T-helper 1 cell treated with Interleukin-12 subunit alpha and Interleukin-12 subunit beta and Interleukin-4 antibody, amounts not matched to agents 30 μg/mL and 1 μg/mL, for 36 hours (primary cell): ENCODE measurements at regions not wholly inside any gene's neighbourhood (a gene's known extent, or its start where the extent isn't known, plus 50 kb on each side); places are given as distances from the start of the nearest gene placed in this dataset.

Experiments used
- H3K27ac Mint-ChIP-seq: one replicate; pipeline ENCODE4 v1.8.0; 2021; ENCODE audit warnings: mild to moderate bottlenecking, mixed read lengths
- H3K27me3 Mint-ChIP-seq: one replicate; pipeline ENCODE4 v1.8.0; 2021; ENCODE audit warnings: low read depth, mixed read lengths
- H3K36me3 Mint-ChIP-seq: one replicate; pipeline ENCODE4 v1.8.0; 2021; ENCODE audit warnings: low read depth, mixed read lengths
- H3K4me1 Mint-ChIP-seq: one replicate; pipeline ENCODE4 v1.8.0; 2021; ENCODE audit warnings: low read depth, mixed read lengths
- H3K4me3 Mint-ChIP-seq: one replicate; pipeline ENCODE4 v1.8.0; 2021; ENCODE audit warnings: mild to moderate bottlenecking, moderate library complexity, mixed read lengths
- H3K9me3 Mint-ChIP-seq: one replicate; pipeline ENCODE4 v1.8.0; 2021; ENCODE audit warnings: mixed read lengths

DNA sequence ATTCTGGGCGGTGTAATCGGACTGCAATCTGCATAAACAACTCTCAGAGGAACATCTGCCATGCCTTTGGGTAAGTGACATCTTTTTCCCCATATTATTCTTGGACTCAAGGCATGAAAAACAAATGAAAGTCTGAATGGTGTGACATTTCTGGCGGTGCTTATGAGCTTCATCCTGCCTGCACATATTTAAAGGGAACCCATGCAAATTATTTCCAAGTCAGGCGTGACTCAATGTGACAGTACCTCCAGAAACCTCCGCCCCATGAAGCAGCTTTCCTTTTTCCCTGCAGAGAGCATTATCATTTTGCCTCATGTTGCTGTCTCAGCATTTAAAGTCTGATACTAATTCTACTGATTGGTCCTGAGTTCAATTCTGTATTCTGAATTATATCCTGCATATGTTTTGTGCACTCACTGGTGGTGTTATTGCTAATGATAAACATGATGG, 585.4 kb downstream of the SNAPC1 start:
- Mint-ChIP-seq H3K36me3 (no peaks in the 10 kb centered on the region), H3K9me3 (peaks cover 11% of the 10 kb centered on the region), H3K4me1 (no peaks in the 10 kb centered on the region), H3K27ac (no peak overlapping the region), H3K4me3 (no peak overlapping the region), H3K27me3 (no peaks in the 10 kb centered on the region)

DNA sequence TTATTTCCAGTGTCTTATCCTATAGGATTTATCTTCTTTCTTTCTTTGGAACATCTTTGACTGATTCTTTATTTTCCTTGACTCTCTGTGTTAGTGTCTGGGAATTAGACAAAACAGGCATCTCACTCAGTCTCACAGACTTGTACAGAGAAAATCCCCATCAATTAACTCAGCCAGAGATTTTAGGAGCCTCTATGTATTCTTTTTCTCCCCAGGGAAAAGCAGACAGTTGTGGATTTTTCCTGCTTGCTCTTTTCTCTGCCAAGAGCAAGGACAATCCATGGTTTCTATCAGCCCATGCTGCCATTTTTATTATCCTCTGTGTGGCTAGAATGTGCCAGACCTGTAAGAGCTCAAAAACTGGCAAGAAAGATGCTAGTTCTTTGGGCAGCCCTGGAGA, 595.1 kb downstream of the SNAPC1 start:
- Mint-ChIP-seq H3K4me3 (no peak overlapping the region), H3K27me3 (no peaks in the 10 kb centered on the region), H3K27ac (no peak overlapping the region), H3K36me3 (no peaks in the 10 kb centered on the region), H3K4me1 (no peaks in the 10 kb centered on the region), H3K9me3 (peaks cover 38% of the 10 kb centered on the region)

DNA sequence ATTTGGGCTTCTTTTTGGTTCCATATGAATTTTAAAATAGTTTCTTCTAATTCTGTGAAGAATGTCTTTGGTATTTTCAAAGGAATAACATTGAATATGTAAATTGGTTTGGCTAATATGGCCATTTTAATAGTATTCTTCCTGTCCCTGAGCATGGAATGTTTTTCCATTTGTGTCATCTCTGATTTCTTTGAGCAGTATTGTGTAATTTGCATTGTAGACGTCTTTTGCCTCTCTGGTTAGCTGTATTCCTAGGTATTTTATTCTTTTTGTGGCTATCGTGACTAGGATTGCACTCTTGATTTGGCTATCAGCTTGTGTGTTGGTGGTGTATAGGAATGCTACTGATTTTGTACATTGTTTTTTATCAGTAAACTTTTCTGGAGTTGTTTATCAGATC, 601.9 kb downstream of the SNAPC1 start:
- Mint-ChIP-seq H3K27ac (no peak overlapping the region), H3K27me3 (no peaks in the 10 kb centered on the region), H3K4me1 (no peaks in the 10 kb centered on the region), H3K4me3 (no peak overlapping the region), H3K9me3 (peaks cover 7% of the 10 kb centered on the region), H3K36me3 (no peaks in the 10 kb centered on the region)

DNA sequence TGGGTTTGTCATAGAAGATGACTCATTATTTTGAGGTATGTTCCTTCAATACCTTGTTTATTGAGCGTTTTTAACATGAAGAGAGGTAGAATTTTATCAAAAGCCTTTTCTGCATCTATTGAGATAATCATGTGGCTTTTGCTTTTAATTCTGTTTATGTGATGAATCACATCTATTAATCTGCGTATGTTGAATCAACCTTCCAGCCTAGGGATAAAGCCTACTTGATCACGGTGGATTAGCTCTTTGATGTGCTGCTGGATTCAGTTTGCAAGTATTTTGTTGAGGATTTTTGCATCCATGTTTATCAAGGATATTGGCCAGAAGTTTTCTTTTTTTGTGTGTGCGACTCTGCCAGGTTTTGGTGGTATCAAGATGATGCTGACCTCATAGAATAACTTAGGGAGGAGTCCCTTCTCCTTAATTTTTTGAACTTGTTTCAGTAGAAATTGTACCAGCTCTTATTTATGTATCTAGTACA, 602.6 kb downstream of the SNAPC1 start:
- Mint-ChIP-seq H3K4me3 (no peak overlapping the region), H3K4me1 (no peaks in the 10 kb centered on the region), H3K27me3 (no peaks in the 10 kb centered on the region), H3K9me3 (peaks cover 7% of the 10 kb centered on the region), H3K36me3 (no peaks in the 10 kb centered on the region), H3K27ac (no peak overlapping the region)

DNA sequence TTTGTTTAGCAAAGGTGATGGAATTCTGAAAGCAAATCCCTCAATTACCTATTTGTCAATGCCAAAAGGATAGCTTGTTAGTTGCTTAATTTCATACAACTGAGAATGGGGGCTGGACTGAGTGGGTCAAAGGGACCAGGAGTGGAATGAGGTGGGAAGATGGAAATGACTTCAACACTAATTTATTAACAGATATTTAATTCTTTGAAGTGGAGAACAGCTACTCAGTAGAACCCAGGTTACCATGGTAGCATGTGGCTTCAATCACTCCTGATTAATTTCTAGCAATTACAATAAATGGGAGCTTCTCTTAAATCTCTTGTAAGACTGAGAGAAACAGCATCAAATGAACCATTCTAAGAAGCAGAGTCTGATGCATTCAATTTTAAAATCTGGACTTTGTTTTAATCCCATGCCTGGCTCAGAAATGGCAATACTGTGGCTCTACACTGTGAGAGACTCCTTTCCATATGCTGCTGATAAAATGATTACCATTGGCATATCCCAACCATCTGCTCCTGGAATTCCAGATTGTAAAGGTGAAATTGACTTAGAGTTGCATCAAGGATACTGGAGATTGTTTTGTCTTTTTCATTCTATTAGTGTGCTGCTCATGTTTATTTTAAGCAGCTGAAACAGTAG, 607.8 kb downstream of the SNAPC1 start:
- no peaks in the 10 kb centered on the region for H3K27me3 Mint-ChIP-seq
- H3K4me3 Mint-ChIP-seq: no peak overlapping the region
- no peaks in the 10 kb centered on the region for H3K36me3 Mint-ChIP-seq
- no peak overlapping the region for H3K27ac Mint-ChIP-seq
- H3K4me1 Mint-ChIP-seq: no peaks in the 10 kb centered on the region
- peaks cover 3% of the 10 kb centered on the region for H3K9me3 Mint-ChIP-seq

DNA sequence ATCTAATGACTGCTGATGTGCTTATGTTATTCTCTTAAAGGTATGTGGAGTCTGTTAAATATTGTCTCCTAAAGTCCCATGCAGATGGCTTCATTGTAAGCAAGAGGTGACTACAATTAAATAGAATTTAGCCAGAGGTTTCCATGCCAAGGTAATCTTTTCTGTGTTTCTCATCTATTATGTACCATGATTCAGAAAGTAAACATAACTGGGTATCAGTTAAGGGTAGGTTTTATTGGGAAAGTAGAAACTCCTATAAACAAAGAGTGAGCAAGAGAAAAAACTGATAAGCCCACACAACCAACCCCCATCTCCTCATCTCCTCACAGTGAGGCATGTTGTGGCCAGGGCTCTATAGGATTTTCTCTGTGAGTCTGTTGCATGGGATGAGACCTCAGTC, 611.7 kb downstream of the SNAPC1 start:
- Mint-ChIP-seq H3K27ac (no peak overlapping the region), H3K4me1 (no peaks in the 10 kb centered on the region), H3K4me3 (no peak overlapping the region), H3K27me3 (no peaks in the 10 kb centered on the region), H3K9me3 (no peaks in the 10 kb centered on the region), H3K36me3 (no peaks in the 10 kb centered on the region)

DNA sequence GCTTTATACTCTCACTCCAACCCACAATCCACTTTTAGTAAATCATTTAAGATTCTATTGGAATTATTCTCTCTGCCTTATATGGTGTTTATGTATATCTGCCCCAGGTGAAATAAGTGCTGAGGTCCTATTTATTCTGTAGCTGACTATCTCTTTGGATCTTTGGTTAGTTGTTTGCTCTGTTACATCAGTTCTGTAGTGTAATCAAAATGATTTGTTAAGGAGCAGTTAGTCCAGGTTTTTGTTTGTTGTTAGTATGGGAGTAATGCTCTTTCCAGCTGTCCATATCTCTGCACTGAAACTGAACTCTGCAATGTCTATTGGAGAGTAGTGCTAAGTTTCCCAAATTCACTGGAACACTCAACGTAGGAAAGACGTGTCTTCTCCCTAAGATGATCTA, 615.8 kb downstream of the SNAPC1 start:
- Mint-ChIP-seq H3K27ac (no peak overlapping the region), H3K27me3 (no peaks in the 10 kb centered on the region), H3K4me1 (no peaks in the 10 kb centered on the region), H3K36me3 (no peaks in the 10 kb centered on the region), H3K4me3 (no peak overlapping the region), H3K9me3 (no peaks in the 10 kb centered on the region)

DNA sequence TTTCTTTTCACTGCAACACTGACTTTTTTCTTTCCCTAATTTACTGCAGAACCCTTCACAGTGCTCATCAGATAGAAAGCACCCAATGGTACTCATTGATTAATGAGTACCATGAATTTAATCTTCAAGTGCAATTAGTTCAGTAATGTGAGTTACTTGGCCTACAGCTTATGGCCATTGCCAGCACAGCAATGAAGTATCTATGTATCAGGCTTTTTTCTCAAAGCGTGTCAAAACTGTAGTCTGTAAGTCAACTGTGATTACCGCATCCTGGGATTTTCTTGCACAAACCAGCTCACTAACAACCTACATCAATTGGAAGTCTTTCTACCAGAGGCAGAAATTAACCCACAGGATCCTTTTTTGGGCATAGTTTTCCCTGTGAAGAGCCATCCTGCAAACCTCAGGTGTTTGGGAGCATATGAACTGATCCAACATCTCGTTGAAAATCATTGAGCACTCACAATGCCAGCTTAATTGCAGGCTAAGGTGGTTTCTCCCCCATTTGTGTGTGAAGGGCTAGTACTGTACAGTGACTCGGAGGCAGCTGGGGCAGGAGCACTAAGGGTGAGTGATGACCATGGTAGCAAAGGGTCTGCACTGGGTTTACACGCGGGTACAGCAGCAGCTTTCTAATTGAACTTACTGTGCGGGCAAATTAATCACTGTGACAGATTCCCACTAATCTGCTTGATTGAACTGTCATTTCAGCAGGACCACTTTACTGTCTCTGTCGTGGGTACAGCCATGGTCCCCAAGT, 619.3 kb downstream of the SNAPC1 start:
- no peak overlapping the region for H3K27ac Mint-ChIP-seq
- no peaks in the 10 kb centered on the region for H3K4me1 Mint-ChIP-seq
- no peaks in the 10 kb centered on the region for H3K27me3 Mint-ChIP-seq
- no peaks in the 10 kb centered on the region for H3K36me3 Mint-ChIP-seq
- H3K9me3 Mint-ChIP-seq: peaks cover 3% of the 10 kb centered on the region
- no peak overlapping the region for H3K4me3 Mint-ChIP-seq

DNA sequence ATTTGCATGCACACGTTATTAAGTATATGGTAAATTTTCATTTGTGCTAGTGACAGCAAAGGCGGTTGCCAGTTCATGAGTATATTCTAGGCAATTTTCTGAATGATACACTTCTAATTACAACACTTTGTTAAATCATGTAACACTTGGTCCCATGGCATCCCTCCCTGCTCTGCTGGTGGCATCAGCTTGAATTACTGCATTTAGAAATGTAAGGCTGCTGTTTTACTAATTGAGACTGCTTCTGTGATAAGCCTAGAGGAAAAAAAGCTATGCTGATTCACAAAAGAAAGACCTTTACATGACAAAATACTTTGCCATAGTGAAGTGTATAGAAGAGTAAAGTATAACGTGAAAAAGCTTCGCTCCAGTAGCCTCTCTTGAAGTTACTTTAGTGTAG, 636.1 kb downstream of the KCNH5 start:
- Mint-ChIP-seq H3K4me1 (no peaks in the 10 kb centered on the region), H3K4me3 (no peak overlapping the region), H3K27me3 (no peaks in the 10 kb centered on the region), H3K9me3 (peaks cover 3% of the 10 kb centered on the region), H3K36me3 (no peaks in the 10 kb centered on the region), H3K27ac (no peak overlapping the region)

DNA sequence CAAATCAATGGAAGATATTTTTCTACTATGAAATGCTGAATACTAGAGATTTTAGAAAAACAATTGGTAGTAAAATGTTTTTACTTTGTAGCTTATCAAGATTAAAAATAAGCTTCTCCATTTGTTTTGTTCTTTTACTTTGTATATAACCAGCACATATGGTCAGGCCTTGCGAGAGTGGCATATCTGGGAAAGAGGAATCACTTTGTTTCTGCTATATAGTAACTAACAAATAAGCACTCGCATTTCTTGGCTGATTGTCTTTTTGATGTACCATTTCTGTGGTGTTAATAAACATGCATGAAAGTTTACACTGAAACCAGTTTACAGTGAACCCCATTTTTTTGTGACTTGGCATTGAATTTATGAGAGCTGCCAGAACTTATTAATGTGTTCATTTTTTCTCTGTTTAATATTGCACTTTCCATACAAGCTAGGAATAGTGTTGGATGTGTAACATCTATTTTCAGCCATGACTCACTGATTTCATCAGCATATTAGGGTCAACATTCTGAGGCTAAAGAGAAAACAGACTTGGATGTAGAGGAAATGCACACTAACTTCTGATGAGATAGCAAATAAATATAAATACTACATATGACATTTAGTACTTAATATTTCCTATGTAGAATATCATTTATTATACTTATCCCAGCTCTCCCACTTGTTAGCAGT, 635.5 kb downstream of the KCNH5 start:
- Mint-ChIP-seq H3K4me3 (no peak overlapping the region), H3K27me3 (no peaks in the 10 kb centered on the region), H3K4me1 (no peaks in the 10 kb centered on the region), H3K36me3 (no peaks in the 10 kb centered on the region), H3K9me3 (peaks cover under 1% of the 10 kb centered on the region), H3K27ac (no peak overlapping the region)

DNA sequence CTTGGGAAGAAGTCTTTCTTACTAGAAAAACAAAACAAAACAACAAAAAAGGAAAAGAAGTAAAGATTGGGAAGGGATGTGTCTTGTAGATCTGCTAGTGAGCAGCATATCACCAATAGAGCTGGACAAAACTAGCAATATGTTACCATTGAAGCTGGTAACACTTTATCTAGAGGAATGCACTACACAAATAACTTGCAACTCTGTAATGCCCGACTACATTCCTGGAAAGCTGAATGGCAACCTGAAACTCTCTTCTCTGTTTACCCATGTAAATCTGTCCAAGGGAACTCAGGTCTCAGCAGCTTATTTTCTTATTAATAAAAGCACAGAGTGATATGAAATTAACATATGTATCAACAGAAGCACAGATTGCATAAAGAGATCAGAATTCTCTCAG, 624.4 kb downstream of the KCNH5 start:
- no peaks in the 10 kb centered on the region for H3K27me3 Mint-ChIP-seq
- no peaks in the 10 kb centered on the region for H3K4me1 Mint-ChIP-seq
- no peaks in the 10 kb centered on the region for H3K9me3 Mint-ChIP-seq
- H3K36me3 Mint-ChIP-seq: no peaks in the 10 kb centered on the region
- no peak overlapping the region for H3K4me3 Mint-ChIP-seq
- no peak overlapping the region for H3K27ac Mint-ChIP-seq

DNA sequence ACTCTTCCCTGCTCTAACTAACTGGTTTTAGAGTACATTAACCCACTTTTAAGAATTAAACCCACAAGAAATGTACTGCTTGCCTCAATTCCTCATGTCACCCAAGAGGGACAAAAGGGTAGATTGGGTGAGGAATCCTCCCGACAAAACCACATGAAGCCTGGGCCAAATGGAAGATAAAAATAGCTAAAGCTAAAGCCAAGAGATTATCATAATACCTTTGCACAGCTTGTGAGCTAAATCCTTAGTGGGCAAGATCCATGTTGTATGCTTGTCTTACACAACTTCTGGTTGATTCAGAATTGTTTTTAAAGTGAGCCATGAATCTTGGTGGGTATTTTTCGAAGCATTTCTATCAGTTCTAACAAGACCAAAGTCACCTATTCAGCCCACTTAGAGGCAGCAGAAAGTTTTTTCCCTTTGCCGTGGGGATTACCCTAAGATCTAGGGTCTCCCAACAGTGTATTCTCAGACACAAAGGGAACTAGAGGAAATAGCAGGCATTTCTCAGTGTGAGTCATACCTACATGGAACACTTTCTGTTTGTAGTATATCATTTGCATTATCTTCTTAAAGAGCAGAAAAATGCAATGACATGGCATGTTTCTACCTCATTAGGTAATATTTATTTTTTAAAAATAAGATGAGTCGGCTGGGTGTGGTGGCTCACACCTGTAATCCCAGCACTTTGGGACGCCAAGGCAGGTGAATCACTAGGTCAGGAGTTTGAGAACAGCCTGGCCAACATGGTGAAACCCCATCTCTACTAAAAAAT, 616.6 kb downstream of the KCNH5 start:
- H3K36me3 Mint-ChIP-seq: no peaks in the 10 kb centered on the region

DNA sequence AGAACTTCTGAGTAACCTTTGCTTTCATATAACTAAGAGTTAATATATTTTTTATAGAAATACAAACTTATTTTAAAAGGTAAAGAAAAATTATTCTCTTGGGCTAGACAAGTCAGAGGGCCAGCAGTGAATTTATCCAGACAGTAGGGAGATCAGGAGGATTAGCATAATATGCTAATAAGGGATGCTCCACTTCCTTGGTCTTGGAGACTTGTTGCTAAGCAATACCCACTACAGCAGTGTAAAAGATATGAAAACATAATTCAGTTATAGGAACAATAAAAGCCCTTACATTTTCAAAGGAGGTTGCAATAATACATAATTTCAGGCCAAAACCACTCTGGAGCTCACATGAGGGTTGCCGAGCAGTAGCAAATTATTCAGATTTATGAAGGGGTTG, 615.6 kb downstream of the KCNH5 start:
- no peak overlapping the region for H3K4me3 Mint-ChIP-seq
- peaks cover 35% of the 10 kb centered on the region for H3K9me3 Mint-ChIP-seq
- no peaks in the 10 kb centered on the region for H3K27me3 Mint-ChIP-seq
- H3K36me3 Mint-ChIP-seq: no peaks in the 10 kb centered on the region
- no peak overlapping the region for H3K27ac Mint-ChIP-seq
- no peaks in the 10 kb centered on the region for H3K4me1 Mint-ChIP-seq

More for the DNA sequence above, 616.6 kb downstream of the KCNH5 start:
- H3K4me1 Mint-ChIP-seq: no peaks in the 10 kb centered on the region
- H3K4me3 Mint-ChIP-seq: no peak overlapping the region
- no peak overlapping the region for H3K27ac Mint-ChIP-seq
- H3K27me3 Mint-ChIP-seq: no peaks in the 10 kb centered on the region
- peaks cover 34% of the 10 kb centered on the region for H3K9me3 Mint-ChIP-seq

DNA sequence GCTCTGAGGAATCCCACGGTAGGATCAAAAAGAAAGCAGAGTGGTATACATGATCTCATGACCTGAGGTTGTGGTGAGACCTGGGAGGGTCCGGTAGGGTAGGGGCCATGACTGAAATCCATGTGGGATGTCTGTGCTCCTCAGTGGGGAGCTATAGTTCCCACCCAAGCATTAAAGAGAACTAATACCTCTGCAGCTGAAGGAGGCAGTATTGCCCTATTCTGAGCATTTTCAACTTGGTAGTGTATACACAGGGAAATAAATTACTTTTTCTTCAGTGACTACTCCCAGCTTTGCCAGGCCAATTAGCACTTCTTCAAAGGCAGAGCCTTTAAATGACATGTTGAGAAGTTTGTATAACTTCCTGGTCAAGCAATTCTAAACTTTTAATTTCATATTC, 613.8 kb downstream of the KCNH5 start:
- H3K4me1 Mint-ChIP-seq: no peaks in the 10 kb centered on the region
- H3K9me3 Mint-ChIP-seq: peaks cover 47% of the 10 kb centered on the region
- no peaks in the 10 kb centered on the region for H3K27me3 Mint-ChIP-seq
- H3K36me3 Mint-ChIP-seq: no peaks in the 10 kb centered on the region
- H3K4me3 Mint-ChIP-seq: no peak overlapping the region
- no peak overlapping the region for H3K27ac Mint-ChIP-seq
